ENCODE measurements at regions not wholly inside any gene's neighbourhood (a gene's known extent, or its start where the extent isn't known, plus 50 kb on each side); places are given as distances from the start of the nearest gene placed in this dataset.
"Not testable (repeated sequence)": the region's sequence is repeated elsewhere in the genome, so short reads cannot be mapped to it uniquely, and the experiment has no call there.

DNA sequence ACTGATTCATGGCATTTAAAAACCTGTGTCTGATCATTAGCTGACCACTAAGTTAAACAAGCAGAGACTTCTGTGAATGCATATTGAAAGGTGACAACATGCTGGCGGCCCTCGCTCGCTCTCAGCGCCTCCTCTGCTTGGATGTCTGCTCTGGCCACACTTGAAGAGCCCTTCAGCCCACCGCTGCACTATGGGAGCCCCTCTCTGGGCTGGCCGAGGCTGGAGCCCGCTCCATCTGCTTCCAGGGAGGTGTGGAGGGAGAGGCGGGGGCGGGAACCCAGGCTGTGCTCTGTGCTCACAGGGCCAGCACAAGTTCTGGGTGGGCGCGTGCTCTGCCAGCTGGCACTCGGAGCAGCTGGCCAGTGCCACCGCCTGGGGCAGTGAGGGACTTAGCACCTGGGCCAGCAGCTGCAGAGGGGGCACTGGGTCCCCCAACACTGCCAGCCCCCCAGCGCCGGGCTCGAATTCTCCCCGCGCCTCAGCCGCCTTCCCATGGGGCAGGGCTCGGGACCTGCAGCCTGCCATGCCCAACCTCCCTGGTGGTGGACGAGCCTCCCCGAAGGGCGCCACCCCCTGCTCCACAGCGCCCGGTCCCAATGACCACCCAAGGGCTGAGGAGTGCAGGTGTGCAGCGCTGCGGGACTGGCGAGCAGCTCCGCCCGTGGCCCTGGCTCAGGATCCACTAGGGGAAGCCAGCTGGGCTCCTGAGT lies 252.4 kb downstream of the ZIC4 start:
- no peak for DNase-seq (ENCODE audit: low read depth)

DNA sequence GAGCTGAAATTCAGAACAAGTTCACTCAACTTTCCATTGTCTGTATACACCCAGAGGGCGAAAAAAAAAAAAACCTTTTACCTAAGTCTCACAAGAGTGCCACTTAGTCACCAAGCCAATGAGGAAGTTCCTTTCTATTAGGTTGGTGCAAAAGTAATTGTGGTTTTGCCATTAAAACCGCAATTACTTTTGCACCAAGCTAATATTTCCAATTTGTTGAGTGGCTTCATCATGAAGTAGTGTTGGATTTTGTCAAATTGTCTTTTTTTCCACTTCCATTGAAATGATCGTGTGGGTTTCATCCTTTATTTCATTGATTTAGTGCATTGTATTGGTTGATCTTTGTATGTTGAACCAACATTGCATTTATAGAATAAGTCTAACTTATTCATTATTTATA lies 253.9 kb downstream of the ZIC4 start:
- no peak for DNase-seq (ENCODE audit: low read depth)

DNA sequence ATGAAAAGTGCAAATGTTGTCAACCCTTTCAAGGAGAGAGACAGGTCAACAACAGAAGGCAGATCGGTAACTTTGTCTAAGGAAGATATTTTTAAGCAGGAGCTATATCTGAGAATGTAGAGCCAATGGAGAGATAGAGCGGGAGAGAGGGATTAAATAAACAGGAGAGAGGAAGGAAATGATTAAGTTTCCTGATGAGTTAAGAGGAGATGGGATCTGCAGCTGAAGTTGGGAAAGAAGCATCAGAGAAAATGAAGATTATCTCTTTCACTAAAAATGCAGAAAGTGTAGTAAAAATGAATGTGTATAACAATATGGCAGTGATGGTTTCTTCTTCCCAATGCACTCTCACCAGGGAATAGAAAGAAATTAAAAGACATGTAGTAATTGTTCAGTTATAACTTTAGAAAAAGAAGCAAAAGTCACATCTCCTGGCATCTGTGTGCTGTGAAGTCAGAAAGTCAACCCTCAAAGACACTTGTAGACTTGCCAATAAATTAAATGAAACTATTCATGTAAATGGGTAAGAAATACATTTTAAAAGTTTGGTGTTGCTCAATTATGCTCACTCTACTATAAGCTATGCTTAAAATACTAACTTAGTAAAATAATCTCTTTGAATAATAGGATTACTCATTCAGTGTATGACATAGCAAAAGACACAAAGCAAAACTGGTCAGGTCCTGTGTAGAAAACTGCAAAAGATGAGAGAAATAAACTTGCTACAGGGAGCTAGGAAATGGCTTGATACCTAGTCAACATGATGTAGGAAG lies 264.6 kb downstream of the ZIC4 start:
- no peak for DNase-seq (ENCODE audit: low read depth)

DNA sequence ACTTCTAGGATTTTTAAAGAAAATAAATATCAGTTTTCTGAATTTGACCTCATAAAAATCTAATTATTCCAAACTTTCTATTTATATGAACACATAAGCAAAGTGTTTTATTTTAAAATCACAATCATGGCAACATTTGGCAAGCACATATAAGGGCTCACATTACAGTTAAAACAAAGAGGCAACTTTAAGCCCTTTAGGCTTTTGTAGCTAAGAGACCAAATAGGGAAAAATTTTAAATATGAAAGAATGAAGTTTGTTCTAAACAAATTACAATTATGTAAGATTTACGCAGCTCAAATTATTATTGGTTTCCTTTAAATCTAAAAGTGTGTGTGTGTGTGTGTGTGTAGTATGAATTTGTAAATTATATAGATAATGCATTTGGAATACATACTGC lies 267.0 kb downstream of the ZIC4 start:
- no peak for DNase-seq (ENCODE audit: low read depth)

DNA sequence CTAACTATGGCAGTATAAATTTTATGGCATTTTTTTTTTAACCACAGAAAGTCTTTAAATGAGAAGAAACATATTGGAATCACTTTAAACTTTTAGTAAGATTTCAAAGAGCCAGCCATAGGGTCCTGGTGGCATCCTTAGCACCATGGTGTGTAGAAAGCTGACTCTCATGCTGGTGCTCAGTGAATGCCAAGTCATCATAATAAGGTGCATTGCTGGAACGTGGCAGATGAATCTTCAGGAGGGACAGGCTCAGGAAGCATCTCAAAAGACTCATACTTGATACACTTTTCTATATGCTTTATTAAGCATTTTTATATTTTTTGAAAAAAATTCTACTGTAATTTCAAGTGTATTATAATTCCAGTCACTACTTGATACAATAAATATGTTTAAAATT lies 274.2 kb downstream of the ZIC4 start:
- DNase-seq (ENCODE audit: low read depth) = no peak

DNA sequence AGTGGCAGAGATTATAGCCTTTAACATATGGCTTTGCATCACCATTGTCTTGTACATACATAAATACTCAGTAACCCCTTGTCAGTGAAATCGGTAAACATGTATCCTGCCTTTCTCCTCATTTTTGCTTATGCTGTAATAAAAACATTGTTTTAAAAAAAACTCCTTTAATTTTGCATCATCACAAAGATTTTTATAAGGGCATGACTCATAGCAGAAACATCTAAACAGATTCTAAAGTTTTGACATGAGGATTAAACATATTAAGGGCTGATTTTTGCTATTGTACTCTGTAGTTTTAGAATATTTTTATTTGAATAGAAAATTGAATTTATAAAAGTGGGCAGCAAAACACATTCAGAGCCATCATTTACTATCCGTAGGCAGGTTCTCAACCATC lies 275.9 kb downstream of the ZIC4 start:
- DNase-seq (ENCODE audit: low read depth) = peak; percentile 34

DNA sequence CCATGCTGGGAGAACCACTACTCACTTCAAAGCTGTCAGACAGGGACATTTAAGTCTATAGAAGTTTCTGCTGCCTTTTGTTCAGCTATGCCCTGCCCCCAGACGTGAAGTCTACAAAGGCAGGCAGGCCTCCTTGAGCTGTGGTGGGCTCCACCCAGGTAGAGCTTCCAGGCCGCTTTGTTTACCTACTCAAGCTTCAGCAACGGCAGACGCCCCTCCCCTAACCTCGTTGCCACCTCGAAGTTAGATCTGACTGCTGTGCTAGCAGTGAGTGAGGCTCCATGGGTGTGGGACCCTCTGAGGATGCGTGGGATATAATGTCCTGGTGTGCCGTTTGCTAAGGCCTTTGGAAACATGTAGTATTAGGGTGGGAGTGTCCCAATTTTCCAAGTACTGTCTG lies 276.7 kb downstream of the ZIC4 start:
- no peak for DNase-seq (ENCODE audit: low read depth)

DNA sequence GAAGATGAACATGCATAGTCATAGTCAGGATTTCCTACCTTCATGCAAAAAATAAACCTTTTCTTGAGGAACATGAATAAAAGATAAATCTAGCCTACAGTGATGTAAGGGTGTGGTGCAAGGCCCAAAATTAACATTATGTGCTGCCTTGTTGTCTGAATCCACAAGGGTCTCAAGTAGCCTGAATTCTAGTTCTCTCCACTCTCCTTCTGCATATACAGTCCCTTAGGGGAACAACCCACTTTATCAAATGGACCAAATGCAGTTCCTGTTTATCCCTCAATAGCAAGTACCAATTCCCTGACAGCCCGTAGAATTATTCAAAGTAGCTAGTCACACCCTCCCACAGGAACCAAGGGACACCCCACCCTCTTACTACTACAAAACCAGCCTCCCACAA lies 284.0 kb downstream of the ZIC4 start:
- DNase-seq (ENCODE audit: low read depth) = no peak

DNA sequence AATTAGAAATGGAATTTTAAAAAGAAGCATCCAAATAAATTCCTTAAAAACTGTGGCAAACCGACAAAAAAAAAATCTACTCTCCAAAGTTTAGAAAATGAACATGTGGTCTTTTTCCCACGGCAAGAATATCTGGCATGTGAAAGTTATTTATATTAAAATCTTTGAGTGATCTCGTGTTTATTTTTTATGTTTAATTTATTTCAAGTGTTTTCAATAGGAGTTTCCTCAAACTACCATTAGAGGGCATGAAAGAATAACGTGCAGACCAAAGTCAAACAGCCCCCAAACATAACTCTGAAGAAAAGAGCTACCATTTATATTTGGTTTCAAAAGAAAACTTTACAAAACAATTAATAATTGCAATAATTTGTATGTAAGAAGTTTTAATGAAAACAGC lies 286.4 kb downstream of the ZIC4 start:
- no peak for DNase-seq (ENCODE audit: low read depth)

DNA sequence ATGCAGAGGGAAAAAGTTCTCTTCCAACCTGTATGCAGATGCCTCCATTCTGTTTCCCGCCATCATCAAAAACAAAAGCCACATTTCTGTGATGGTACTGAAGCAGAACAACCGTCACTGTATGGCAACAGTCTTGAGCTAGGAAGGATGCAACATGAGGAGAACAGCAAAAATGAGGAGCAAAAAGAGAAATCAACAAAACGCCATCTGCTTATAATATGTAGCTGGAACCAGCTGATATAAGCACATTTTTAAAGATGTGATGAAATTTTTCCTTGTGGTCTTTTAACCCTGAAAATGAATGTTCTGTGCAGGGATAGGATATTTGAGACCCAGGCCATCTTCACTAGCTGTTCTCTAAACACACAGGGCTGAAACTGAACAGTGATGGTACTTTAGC lies 287.0 kb downstream of the ZIC4 start:
- no peak for DNase-seq (ENCODE audit: low read depth)

DNA sequence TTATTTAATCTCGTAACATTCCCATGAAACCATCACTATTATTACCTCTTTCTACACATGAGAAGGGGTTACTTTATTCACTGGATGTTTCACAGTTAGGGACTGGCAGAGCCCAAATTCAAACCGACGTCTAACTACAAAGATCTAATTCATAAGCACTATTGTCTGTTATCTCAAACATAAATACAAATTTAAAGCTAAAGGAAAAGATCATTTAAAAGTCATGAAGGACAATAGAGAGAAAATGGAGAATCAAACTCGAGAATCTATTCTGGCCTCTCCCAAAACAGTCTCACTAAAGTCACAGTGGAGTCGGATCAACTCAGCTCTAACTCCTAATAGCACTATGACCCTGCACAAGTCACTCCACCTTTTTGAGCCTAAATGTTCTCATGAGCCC lies 287.7 kb downstream of the ZIC4 start:
- DNase-seq (ENCODE audit: low read depth) = no peak

DNA sequence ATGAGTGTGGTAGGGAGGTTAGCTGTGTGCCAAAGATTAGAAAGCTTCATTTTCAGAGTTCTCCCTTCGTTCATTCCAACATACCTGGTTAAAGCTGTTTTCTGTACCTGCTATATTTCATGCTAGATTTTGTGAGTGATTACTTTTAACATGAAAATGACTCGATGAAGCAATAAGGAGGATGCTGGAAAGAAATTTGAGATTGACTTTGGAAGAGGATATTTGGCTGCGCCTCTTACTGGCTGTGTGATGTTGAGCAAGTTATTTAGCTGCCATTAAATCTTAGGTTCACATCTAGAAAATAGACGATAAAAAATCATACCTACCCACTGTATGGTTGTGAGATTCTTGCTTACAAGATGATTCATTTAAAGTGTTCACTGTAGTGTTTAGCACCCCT lies 288.7 kb downstream of the ZIC4 start:
- no peak for DNase-seq (ENCODE audit: low read depth)

DNA sequence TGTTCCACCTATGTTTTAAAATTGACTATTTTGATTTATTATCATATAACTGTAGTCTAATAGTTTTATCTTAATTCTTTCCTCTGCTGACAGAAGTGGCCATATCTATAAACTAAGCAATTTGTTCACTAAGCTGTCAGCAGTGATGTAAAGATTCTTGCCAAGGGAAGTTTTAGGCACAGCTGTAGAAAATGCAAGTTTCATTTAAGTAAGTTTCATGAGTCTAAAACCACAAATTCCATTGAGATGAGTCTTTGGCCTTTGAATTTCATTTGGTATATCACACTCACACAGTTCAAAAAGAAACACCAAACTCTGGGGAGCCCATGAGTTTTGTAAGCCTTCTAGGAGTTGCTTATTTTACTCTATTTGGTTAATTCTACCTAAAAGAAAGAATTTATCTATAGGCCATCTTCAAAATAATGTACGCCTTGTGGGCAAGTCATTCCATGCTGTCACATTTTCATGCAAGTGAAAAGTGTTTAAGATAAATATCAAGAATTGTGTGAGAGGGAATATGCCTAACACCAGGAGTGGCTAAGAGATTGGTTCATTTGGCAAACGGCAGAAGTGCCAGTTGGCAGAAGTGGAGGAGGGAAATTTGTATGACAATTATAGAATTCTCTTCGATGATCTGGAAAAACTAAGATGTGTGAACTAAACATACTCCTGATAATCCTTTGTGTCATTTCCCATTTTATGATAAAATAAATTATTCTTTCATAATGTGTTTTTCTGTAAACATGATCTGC lies 292.9 kb downstream of the ZIC4 start:
- DNase-seq (ENCODE audit: low read depth) = peak; percentile 83

DNA sequence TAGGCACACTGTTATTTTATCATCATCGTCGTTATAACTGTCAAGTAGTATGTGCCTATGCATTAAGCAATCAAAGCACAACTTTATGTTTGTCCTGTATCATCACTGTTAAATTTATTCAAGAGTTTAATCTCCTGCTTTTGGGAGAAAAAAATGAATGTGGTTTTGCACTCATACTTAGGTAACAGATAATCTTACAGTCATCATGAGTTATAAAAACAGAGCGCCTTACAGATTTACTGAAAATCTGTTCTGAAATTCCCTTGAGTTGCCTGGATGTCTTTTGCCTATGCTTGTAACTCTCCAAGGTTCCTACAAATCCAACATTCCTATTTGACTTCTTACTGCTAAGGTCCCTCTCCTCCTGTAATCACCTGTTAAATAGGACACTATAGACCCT lies 307.3 kb downstream of the ZIC4 start:
- no peak for DNase-seq (ENCODE audit: low read depth)

DNA sequence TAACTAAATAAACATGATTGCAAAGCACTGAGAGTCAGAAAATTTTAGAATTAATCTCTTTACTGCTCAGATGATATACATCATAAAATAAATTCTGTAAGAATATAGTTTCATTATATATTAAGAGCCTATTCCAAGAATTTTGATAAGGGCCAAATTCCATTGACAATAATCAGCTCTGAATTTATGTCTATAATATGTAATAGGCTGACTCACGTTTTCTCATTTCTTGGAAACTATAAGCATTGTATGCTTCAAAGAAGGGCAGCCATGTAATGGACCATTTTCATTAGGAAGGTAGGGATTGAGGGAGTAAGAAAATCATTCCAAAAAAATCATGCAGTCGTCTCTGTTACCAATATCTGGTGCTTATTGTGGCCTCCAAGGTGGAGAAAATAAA lies 315.9 kb downstream of the ZIC4 start:
- DNase-seq (ENCODE audit: low read depth) = peak; percentile 22

DNA sequence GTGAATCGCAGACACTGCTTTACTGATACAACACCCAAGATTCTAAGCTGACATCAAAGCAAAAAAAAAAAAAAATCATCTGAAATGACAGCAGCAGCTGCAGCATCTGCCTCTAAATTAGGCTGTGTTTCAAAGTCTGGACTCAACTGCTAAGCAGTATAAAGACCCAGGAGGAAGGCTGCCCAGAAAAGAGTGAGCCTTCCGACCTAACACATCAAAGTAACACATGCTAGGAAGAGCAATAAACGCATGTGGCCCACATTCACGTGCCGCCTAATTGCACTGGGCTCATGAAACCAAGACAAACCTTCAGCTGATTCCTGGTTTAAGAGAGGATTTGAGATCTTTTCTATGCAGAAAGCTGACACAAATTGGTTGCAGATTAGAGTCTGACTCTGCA lies 317.1 kb downstream of the ZIC4 start:
- no peak for DNase-seq (ENCODE audit: low read depth)

DNA sequence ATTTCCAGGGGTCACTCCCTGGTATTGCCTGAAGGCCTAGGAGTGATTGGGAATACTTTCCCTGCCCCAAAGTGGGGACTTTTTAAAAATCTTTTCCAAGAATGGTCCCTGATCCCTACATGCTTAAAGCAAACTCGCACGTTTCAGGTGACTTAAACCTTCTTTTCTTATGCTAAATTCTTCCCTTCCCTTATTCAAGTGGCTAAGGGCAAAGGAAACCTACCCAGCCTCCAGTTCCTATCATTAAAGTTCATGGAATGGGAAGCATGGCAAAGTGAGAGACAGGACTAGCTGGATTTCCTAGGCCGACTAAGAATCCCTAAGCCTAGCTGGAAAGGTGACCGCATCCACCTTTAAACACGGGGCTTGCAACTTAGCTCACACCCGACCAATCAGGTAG lies 346.8 kb downstream of the ZIC4 start:
- not testable (repeated sequence) for DNase-seq (ENCODE audit: low read depth)

DNA sequence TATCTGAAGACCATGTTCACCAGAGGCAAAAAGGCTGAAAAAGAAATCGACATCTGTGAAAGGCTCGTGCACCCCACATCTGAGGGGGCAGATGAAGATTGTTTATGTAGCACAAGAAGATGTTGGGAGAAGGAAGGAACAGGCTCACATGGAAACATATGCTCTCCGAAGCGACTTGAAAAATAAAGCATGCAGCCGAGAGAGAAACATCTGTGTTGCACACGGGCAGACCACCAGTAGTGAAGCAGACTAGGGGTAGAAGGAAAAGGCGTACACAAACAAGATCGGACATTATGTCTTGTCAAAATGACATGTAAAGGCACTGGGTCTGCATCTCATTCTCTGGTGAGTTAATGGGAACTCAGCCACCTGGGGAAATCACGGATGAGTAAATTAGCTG lies 356.5 kb downstream of the ZIC4 start:
- DNase-seq (ENCODE audit: low read depth) = no peak

DNA sequence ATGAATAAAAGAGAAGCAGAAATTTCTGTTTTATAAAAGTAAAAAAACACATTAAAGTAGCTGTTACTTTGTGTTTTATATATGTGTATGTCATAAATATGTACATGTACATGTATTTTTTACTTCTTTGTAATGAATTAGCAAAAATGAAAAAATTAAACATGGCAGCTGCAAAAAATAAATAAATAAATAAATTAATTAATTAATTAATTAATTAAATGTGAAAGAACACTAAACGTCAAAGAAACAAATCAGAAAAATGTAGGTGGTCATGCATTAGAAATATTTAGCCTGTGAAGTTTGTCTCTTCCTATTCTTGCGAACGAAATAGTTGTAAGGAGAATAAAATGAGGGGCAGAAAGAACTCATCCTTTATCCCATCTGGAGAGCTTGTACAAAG lies 357.0 kb downstream of the ZIC4 start:
- no peak for DNase-seq (ENCODE audit: low read depth)

DNA sequence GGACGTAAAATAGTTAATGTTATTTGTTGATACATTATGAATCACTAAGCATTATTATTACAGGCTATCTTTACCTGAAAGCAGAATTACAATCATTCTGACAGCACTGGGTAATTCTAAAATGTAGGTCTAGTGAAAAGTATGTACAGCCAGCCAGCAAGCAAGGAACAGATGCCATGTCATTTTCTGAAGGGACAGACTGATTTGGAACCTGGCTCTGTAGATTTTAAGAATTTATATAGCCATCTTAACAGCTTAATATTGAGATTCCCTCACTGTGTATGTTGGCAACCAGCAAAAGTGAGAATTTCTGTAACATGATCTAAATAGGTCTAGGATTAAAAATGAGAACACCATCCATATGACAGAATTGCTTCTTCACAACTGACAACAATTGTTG lies 359.4 kb downstream of the ZIC4 start:
- no peak for DNase-seq (ENCODE audit: low read depth)

DNA sequence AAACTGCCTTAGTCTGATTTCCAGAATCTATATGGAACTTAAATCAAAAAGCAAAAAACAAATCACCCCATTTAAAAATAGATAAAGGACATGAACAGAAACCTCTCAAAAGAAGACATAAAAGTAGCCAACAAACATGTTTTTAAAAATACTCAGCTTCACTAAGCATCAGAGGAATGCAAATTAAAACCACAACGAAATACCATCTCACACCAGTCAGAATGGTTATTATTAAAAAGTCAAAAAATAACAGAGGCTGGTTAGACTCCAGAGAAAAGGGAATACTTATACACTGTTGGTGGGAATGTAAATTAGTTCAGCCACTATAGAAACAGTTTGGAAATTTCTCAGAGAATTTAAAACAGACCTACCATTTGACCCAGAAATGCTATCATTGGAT lies 367.9 kb downstream of the ZIC4 start:
- DNase-seq (ENCODE audit: low read depth) = no peak

DNA sequence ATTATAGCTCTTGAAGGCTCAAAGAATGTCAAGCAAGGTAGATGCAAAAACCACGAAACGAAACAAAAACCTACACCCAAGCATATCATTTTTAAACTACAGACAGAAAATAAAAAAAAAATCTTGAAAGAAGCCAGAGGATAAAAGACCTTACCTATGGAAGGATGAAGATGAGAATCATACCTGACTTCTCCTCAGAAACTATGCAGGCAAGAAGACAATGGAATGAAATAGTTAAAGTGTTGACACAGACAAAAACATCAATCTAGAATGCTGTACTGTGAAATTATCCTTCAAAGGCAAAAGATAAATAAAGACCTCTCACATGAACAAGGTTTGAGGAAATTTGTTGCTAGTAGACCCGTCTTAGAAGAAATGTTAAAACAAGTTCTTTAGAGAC lies 372.0 kb downstream of the ZIC4 start:
- no peak for DNase-seq (ENCODE audit: low read depth)

DNA sequence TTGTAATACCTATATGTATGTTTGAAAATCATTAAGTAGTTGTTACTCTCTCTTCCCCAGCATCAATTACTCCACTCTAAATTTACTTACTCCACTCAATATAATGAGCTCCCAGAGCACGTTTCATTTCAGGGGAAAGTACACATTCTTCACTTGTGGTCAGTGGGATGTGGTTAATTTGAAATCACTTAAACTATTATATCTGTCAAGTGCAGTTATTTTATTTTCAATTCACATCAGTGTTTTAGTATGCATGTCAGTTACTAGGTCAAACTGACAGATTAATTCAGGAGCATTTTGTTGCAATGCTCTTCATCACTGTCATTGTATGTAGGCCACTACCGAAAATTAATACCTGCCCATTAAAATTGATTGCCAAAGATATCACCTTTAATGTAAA lies 376.1 kb downstream of the ZIC4 start:
- no peak for DNase-seq (ENCODE audit: low read depth)
